GM13977 (cell line): ENCODE measurements at regions not wholly inside any gene's neighbourhood (a gene's known extent, or its start where the extent isn't known, plus 50 kb on each side); places are given as distances from the start of the nearest gene placed in this dataset.

ENCODE experiments used
- DNase-seq: peaks from one replicate; pipeline ENCODE4 v3.0.0; 2012; ENCODE audit warnings: low spot score
- in situ Hi-C: fragments of 300-500 bp; cut with MboI; formaldehyde crosslinking; loops from one replicate; pipeline ENCODE4 v1.12.0; 2022; ENCODE audit warnings: low sequenced_read_pairs, low pct_unique_long_range_greater_than_20kb, mixed read lengths, inconsistent platforms; ENCODE audit not compliant: unreplicated experiment
- TF ChIP-seq, protein P1 (sequence below): IDR thresholded peaks from 2 replicates; pipeline ENCODE4 v1.5.1; 2012; ENCODE audit warnings: mild to moderate bottlenecking, control low read depth; ENCODE audit not compliant: insufficient read depth; ENCODE audit errors: extremely low read depth, missing control alignments

DNA sequence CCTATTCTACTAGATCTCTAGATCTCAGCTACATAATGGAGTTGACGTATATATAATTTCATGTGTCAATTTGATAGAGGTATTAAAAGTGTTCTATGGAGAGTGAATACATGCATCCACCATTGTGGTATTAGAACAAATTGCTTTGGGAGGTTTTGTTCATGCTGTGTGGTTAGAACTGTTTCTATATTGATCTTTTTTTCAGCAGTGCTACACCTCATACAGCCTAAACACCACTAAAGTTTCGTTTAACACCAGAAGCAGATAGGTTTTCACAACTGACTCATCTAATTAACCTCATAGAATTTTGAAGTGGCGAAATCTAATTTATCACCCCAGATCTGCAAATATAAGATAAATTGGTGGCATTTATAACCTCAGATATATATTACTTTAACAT lies 269.4 kb upstream of the SEMA6A start:
- DNase-seq: no peak
- TF ChIP-seq, protein P1, sequence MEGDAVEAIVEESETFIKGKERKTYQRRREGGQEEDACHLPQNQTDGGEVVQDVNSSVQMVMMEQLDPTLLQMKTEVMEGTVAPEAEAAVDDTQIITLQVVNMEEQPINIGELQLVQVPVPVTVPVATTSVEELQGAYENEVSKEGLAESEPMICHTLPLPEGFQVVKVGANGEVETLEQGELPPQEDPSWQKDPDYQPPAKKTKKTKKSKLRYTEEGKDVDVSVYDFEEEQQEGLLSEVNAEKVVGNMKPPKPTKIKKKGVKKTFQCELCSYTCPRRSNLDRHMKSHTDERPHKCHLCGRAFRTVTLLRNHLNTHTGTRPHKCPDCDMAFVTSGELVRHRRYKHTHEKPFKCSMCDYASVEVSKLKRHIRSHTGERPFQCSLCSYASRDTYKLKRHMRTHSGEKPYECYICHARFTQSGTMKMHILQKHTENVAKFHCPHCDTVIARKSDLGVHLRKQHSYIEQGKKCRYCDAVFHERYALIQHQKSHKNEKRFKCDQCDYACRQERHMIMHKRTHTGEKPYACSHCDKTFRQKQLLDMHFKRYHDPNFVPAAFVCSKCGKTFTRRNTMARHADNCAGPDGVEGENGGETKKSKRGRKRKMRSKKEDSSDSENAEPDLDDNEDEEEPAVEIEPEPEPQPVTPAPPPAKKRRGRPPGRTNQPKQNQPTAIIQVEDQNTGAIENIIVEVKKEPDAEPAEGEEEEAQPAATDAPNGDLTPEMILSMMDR: no peak
- in situ Hi-C loops: no loop called here

DNA sequence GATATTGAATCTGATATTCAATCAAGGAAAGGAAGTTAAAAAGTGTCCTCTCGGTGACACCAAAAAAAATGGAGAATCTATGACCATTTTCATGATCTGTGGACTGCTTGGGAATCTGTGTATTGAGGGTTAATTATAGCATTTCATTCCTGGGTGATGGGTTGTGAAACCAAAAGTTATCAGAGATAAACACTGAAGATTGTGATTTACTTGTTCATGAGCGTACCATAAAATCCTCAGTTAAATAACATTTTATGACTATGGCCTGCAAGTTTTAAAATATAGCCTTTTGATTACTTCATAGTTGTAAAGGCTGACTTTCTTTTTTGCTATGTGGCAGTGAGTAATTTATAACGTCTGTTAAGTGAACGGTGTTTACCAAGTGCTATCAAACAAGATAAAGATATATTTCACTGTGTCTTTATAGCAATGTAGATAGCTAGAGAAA lies 267.9 kb upstream of the SEMA6A start:
- in situ Hi-C loops: no loop called here
- TF ChIP-seq, protein P1: no peak
- DNase-seq: no peak

DNA sequence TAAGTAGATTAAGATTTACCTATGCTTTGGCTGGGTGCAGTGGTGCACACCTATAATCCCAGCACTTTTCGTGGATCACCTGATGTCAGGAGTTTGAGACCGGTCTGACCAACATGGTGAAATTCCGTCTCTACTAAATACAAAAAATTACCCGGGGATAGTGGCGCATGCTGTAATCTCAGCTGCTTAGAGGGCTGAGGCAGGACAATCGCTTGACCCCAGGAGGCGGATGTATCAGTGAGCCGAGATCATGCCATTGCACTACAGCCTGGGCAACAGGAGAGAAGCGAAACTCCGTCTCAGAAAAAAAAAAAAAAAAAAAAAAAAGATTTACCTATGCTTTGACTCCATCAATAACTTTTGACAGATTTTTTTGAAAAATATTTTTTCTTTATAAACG lies 267.1 kb upstream of the SEMA6A start:
- DNase-seq: no peak
- TF ChIP-seq, protein P1: no peak
- in situ Hi-C loops: no loop called here

DNA sequence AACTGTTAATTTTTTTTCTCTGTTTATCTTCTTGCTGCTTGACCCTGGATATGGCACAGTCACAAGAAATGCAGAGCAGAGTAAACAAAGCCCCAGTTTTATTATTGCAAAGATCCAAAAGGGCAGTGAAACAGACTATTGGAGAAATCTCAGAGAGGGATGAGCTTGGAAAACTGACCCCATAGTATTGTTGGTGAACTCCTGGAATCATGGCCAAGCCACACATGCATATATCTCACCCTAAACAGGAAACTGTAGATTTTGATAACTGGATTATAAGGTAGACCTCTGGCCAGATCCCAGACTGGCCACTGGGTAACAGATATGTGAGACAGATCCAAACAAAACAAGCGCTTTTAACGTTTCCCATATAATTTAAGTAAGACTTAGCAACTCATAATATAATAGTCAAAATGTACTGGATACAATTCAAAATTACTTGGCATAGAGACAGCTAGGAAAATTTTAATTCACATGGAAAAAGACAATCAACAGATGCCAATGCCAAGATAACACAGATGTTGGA lies 263.5 kb upstream of the SEMA6A start:
- no peak for DNase-seq
- in situ Hi-C loops: no loop called here
- TF ChIP-seq, protein P1: no peak

DNA sequence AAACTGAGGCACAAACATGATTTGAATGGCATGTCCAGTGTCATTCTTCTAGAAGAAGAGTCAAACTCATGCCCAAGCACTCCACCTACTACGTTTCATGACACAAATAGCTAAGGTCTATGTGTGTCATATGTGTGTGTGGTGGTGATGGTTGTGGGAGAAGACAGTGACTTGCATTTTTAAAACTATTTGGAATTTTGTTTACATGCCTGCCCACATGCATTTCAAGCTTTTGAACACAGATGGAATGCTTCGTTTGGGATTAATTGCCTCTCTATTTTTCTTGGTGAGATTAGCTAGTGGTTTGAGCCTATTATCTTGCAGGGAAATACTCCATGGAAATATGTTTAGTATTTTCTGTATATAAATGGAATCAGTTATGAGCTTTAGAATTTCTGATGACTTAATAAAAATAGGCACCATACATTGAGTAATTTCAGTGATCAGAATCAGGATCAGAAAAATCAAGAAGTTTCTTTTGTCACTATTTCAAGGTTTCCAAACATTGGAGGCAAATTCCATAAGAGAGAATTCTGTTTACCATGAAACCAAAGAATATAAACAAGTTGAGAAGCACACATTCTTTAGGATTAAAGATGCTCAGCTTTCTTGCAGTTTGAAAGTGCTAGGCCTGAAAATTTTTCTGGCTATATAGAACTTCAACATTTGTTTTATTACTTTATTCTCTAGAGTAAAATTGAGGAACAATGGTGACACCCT lies 260.3 kb upstream of the SEMA6A start:
- TF ChIP-seq, protein P1: no peak
- in situ Hi-C loops: no loop called here
- DNase-seq: no peak

DNA sequence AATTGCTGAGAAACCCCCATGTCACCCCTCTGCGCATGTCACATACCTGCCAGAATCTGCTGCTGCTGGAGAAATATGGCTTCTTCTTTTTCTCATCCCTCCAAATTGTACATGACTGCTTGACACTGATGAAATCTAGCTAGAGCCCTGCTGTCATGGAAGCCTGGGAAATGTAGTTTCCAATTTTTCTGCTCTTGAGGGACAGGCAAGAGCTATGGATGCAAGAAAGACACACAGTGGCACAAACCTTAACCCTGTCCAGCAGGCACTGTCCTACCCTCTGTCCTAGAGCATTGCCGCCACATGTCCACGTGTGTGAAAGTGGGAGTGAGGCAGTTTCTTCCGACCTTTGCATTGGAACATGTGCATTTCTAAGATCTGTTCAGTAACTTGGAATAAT lies 255.5 kb upstream of the SEMA6A start:
- DNase-seq: no peak
- in situ Hi-C loops: no loop called here
- TF ChIP-seq, protein P1: no peak
